Activated CD8-positive, alpha-beta T cell treated with anti-CD3 and anti-CD28 coated beads for 36 hours (primary cell): ENCODE measurements at regions not wholly inside any gene's neighbourhood (a gene's known extent, or its start where the extent isn't known, plus 50 kb on each side); places are given as distances from the start of the nearest gene placed in this dataset.
"Not testable (repeated sequence)": the region's sequence is repeated elsewhere in the genome, so short reads cannot be mapped to it uniquely, and the experiment has no call there.

Experiments used
- ATAC-seq: fragments of 200-7000 bp; cut with Tn5 transposase; one replicate; pipeline ENCODE4 v1.10.0; 2021; ENCODE audit warnings: mild to moderate bottlenecking, moderate library complexity
- CTCF ChIA-PET: fragments of 350-600 bp; sonication (Branson Sonifier 250); formaldehyde crosslinking; loops from one replicate; lab custom pipeline; 2021; ENCODE audit warnings: antibody characterized with exemption; lab: Charles Lee
- POLR2A ChIA-PET: fragments of 350-600 bp; sonication (Branson Sonifier 250); formaldehyde crosslinking; loops from one replicate; lab custom pipeline; 2021; ENCODE audit warnings: antibody characterized with exemption; lab: Charles Lee
- DNase-seq: peaks from one replicate; pipeline ENCODE4 v3.0.0-alpha.2; 2020
- H3K27ac Mint-ChIP-seq: one replicate; pipeline ENCODE4 v1.8.0; 2021; ENCODE audit warnings: mild to moderate bottlenecking, mixed read lengths
- H3K27me3 Mint-ChIP-seq: one replicate; pipeline ENCODE4 v1.8.0; 2021; ENCODE audit warnings: mixed read lengths
- H3K36me3 Mint-ChIP-seq: one replicate; pipeline ENCODE4 v1.8.0; 2021; ENCODE audit warnings: low read depth, mixed read lengths
- H3K4me1 Mint-ChIP-seq: one replicate; pipeline ENCODE4 v1.8.0; 2021; ENCODE audit warnings: low read depth, mixed read lengths
- H3K4me3 Mint-ChIP-seq: one replicate; pipeline ENCODE4 v1.8.0; 2021; ENCODE audit warnings: mild to moderate bottlenecking, moderate library complexity, mixed read lengths
- H3K9me3 Mint-ChIP-seq: one replicate; pipeline ENCODE4 v1.8.0; 2021; ENCODE audit warnings: mixed read lengths
- intact Hi-C: fragments of 100-400 bp; cut with micrococcal nuclease; formaldehyde crosslinking; loops from one replicate; pipeline ENCODE4 v1.10.0; 2022

DNA sequence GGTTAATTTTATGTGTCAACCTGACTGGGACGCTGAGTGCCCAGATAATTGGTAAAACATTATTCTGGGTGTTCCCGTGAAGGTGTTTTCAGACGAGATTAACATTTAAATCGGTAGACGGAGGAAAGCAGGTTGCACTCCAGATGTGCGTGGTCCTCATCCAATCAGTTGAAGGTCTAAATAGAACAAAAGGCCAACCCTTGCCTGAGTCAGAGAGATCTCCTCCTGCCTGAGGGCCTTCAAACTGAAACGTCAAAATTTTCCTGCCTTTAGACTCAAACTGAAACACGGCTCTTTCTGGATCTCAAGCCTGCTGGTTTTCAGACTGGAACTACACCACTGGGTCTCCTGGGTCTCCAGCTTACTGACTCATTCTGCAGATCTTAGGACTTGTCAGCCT, 70.9 kb downstream of the NPIPA5 start:
- H3K27ac Mint-ChIP-seq, H3K9me3 Mint-ChIP-seq, H3K4me3 Mint-ChIP-seq, H3K27me3 Mint-ChIP-seq, H3K4me1 Mint-ChIP-seq, CTCF ChIA-PET, DNase-seq, intact Hi-C loops, POLR2A ChIA-PET, ATAC-seq, H3K36me3 Mint-ChIP-seq: not testable (repeated sequence)

DNA sequence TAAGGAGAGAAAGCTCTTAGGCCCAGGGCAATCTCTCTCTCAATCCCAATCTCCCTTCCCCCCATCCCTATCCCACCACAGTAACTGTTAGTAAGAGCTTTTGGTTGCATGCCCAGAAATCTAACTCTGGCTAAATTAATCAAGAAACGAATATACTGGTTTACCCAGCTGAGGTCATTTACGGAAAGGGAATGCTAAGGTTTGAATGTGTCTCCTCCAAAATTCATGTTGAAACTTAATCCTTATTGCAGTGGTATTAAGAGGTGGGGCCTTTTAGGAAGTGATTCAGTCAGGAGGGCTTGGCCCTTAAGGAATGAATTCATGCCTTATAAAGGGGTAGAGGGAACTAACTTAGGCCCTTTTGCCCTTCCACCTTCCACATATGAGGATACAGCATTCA, 72.2 kb downstream of the NPIPA5 start:
- H3K9me3 Mint-ChIP-seq, DNase-seq, CTCF ChIA-PET, ATAC-seq, H3K36me3 Mint-ChIP-seq, H3K4me3 Mint-ChIP-seq, intact Hi-C loops, POLR2A ChIA-PET, H3K4me1 Mint-ChIP-seq, H3K27ac Mint-ChIP-seq, H3K27me3 Mint-ChIP-seq: not testable (repeated sequence)

- intact Hi-C loops, POLR2A ChIA-PET, H3K27me3 Mint-ChIP-seq, CTCF ChIA-PET, H3K36me3 Mint-ChIP-seq, DNase-seq, H3K4me3 Mint-ChIP-seq, H3K27ac Mint-ChIP-seq, H3K4me1 Mint-ChIP-seq, H3K9me3 Mint-ChIP-seq, ATAC-seq: not testable (repeated sequence)
Measured at GRCh38 chr16:15303667-15304324, 74.3 kb downstream of the NPIPA5 start.

- DNase-seq, H3K27me3 Mint-ChIP-seq, ATAC-seq, H3K4me1 Mint-ChIP-seq, H3K9me3 Mint-ChIP-seq, intact Hi-C loops, CTCF ChIA-PET, H3K27ac Mint-ChIP-seq, POLR2A ChIA-PET, H3K36me3 Mint-ChIP-seq, H3K4me3 Mint-ChIP-seq: not testable (repeated sequence)
Measured at GRCh38 chr16:15297104-15297503, 81.0 kb downstream of the NPIPA5 start.

DNA sequence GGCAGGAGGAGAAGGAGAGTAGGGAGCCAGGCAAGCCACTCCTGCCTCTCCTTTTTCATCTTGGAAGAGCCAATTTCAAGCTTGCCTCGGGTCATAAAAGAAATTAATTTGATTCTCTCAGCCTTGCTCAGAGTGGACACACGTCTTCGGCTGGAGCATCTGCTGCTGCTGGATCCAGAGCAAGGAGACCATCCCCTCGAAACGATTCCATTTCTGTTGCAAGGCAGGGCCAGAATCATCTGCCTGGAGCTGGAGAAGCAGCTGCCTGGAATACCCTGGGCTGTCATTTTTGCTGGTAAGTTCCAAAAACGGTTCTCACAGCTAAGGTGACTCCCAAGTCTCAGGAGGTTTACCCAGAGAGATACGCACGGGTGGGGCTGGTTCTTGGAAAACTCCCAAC, 103.3 kb downstream of the NPIPA5 start:
- ATAC-seq, H3K4me1 Mint-ChIP-seq, H3K27ac Mint-ChIP-seq, CTCF ChIA-PET, H3K27me3 Mint-ChIP-seq, intact Hi-C loops, POLR2A ChIA-PET, H3K9me3 Mint-ChIP-seq, DNase-seq, H3K36me3 Mint-ChIP-seq, H3K4me3 Mint-ChIP-seq: not testable (repeated sequence)

DNA sequence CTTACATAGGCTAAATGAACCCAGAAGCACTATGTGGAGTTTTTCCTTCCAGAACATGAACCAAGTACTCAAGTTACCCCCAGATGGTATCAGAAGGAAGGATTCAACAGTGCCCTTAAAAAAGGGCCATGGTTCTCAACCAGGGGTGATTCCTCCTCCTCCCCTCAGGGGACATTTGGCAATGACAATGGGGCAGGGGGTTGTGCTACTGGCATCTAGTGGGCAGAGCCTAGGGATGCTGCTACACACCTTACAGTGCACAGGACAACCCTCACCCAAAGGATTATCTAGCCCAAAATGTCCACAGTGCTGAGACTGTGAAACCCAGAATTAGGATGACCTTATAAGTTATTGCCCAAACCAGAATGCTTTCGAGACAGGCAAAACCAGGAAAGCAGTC, 104.1 kb downstream of the NPIPA5 start:
- H3K9me3 Mint-ChIP-seq, H3K36me3 Mint-ChIP-seq, ATAC-seq, H3K4me1 Mint-ChIP-seq, H3K4me3 Mint-ChIP-seq, CTCF ChIA-PET, POLR2A ChIA-PET, intact Hi-C loops, H3K27ac Mint-ChIP-seq, H3K27me3 Mint-ChIP-seq, DNase-seq: not testable (repeated sequence)

GRCh38 chr16:15266941-15267340, 111.2 kb downstream of the NPIPA5 start:
- H3K27me3 Mint-ChIP-seq, DNase-seq, H3K27ac Mint-ChIP-seq, intact Hi-C loops, ATAC-seq, CTCF ChIA-PET, H3K4me1 Mint-ChIP-seq, POLR2A ChIA-PET, H3K4me3 Mint-ChIP-seq, H3K36me3 Mint-ChIP-seq, H3K9me3 Mint-ChIP-seq: not testable (repeated sequence)

DNA sequence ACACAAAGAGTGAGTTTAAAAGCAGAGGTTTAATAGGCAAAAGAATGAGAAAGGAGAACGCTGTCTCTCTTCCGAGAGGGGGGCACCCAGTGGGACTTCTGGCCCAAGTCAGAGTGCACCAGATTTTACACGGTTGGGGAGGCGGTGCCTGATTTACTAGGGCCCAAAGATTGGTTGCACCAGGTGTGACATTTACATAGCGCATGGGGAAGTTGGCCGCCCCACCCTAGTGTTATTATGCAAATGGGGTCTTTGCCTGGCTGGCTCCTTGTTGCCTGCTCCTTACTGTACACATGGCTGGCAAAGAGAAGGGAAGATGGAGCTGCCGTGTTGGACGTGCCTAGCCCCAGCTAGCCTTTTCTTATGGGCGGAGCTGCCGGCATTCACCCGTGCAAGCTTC, 115.9 kb downstream of the NPIPA5 start:
- DNase-seq, H3K4me1 Mint-ChIP-seq, CTCF ChIA-PET: not testable (repeated sequence)

DNA sequence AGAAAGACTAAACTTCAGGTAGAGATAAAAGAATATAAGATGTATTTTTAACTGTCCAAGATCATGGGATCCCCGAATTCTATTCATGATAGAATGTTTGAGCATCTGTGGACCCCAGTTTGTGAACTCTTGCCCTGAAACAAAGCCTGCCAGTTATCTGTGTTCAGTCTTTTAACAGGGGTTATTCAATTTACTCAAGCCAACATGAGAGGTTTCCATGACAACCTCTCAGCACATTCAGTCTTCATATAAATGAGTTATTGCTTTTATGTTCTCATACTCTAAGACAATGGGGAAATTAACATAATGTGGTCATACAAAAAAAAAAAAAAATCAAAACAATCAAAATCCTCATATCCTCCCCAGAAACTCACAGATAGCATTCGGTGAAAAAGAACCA, 130.1 kb downstream of the NPIPA5 start:
- not testable (repeated sequence) for H3K36me3 Mint-ChIP-seq, H3K27ac Mint-ChIP-seq

More for the DNA sequence above, 115.9 kb downstream of the NPIPA5 start:
- ATAC-seq, H3K27ac Mint-ChIP-seq, intact Hi-C loops, H3K36me3 Mint-ChIP-seq, H3K4me3 Mint-ChIP-seq, H3K27me3 Mint-ChIP-seq, H3K9me3 Mint-ChIP-seq, POLR2A ChIA-PET: not testable (repeated sequence)

GRCh38 chr16:15236674-15237323, 141.3 kb downstream of the NPIPA5 start:
- H3K4me3 Mint-ChIP-seq, POLR2A ChIA-PET, intact Hi-C loops, ATAC-seq, H3K27me3 Mint-ChIP-seq, H3K9me3 Mint-ChIP-seq, DNase-seq, CTCF ChIA-PET, H3K4me1 Mint-ChIP-seq, H3K36me3 Mint-ChIP-seq, H3K27ac Mint-ChIP-seq: not testable (repeated sequence)

More for the DNA sequence above, 130.1 kb downstream of the NPIPA5 start:
- intact Hi-C loops, H3K4me3 Mint-ChIP-seq, ATAC-seq, H3K4me1 Mint-ChIP-seq, DNase-seq, POLR2A ChIA-PET, CTCF ChIA-PET, H3K27me3 Mint-ChIP-seq, H3K9me3 Mint-ChIP-seq: not testable (repeated sequence)

DNA sequence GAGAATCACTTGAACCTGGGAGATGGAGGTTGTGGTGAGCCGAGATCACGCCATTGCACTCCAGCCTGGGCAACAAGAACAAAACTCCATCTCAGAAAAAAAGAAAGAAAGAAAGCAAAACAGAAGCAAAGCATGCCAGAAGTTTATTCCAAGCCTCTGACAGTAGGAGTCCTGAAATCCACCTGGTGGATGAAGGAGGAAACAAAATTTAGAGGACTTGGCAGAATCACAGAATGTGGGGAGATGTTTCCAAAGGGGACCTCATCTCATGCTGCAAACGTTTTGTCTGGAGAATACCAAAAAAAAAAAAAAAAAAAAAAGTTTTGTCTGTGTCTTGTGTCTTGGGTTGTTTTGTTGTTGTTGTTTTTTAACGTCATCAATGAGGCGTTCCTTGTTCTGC, 141.1 kb upstream of the RRN3 start:
- H3K4me1 Mint-ChIP-seq, DNase-seq, H3K27ac Mint-ChIP-seq, ATAC-seq, H3K9me3 Mint-ChIP-seq, POLR2A ChIA-PET, CTCF ChIA-PET, H3K27me3 Mint-ChIP-seq, intact Hi-C loops, H3K36me3 Mint-ChIP-seq, H3K4me3 Mint-ChIP-seq: not testable (repeated sequence)

- ATAC-seq, CTCF ChIA-PET, POLR2A ChIA-PET, H3K27me3 Mint-ChIP-seq, H3K36me3 Mint-ChIP-seq, H3K27ac Mint-ChIP-seq, DNase-seq, H3K4me3 Mint-ChIP-seq, H3K9me3 Mint-ChIP-seq, intact Hi-C loops, H3K4me1 Mint-ChIP-seq: not testable (repeated sequence)
Measured at GRCh38 chr16:15234702-15235101, 140.6 kb upstream of the RRN3 start.
